ENCODE measurements at regions not wholly inside any gene's neighbourhood (a gene's known extent, or its start where the extent isn't known, plus 50 kb on each side); places are given as distances from the start of the nearest gene placed in this dataset.

DNA sequence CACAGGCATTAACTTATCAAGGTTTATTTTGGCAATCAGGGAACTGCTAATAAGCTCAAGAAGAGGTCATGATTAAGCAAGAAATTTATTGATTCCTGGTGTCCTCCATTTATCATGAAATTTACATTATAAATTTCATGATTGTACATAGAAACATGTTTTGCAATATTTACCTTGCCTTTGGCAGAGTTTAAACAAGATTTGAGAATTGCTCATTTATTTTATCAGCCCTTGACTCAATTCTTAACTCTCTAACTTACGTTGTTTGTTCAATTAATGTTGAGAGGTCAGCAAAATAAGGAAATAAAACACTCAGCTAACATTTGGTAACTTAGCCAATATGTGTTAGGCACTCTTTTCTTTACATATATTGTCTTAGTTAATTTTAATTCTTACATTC is 286.6 kb downstream of the SLC7A11 start:
- BruUV-seq (replicated peaks): no TSS peak
- Histone ChIP-seq H3K4me3 (replicated peaks in 1 of 3; ENCODE audit: insufficient read depth in 1 of 3, low read depth in 1 of 3, low read length in 3 of 3) (no peak overlapping the region), H3K27ac (ENCODE audit: insufficient read depth, low read depth, low read length) (no peak overlapping the region), H3K4me2 (ENCODE audit: insufficient read depth, low read length) (no peak overlapping the region), H2AFZ (ENCODE audit: low read depth, low read length) (no peak overlapping the region), H4K20me1 (replicated peaks; ENCODE audit: control insufficient read depth, extremely low read depth, insufficient read depth, low read length) (no peaks in the 10 kb centered on the region), H3K27me3 (ENCODE audit: control insufficient read depth in 2 of 2, insufficient read depth in 2 of 2, low read length in 2 of 2) (peaks cover 2 to 3% of the 10 kb centered on the region in 2 experiments), H3K4me1 (ENCODE audit: control insufficient read depth, extremely low read depth, insufficient read depth, low read length) (no peaks in the 10 kb centered on the region), H3K79me2 (ENCODE audit: control insufficient read depth, insufficient read depth, low read length) (no peaks in the 10 kb centered on the region), H3K9me1 (replicated peaks; ENCODE audit: control insufficient read depth, extremely low read depth, insufficient read depth, low read length) (no peaks in the 10 kb centered on the region), H3K9me3 (replicated peaks; ENCODE audit: control insufficient read depth, insufficient read depth, low read length) (no peaks in the 10 kb centered on the region), H3K9ac (replicated peaks; ENCODE audit: extremely low read depth, insufficient read depth, low read length) (no peak overlapping the region), H3K36me3 (ENCODE audit: control insufficient read depth in 2 of 2, extremely low read depth in 1 of 2, insufficient read depth in 2 of 2, low read length in 2 of 2) (no peaks in the 10 kb centered on the region)
- dilution Hi-C loops (cut with MboI; ENCODE audit: extremely low pct_ligation_motif_present, low sequenced_read_pairs): no loop called here
- CTCF ChIA-PET: interaction anchor here (1.3 kb wide), 1 partner anchor 25 kb away, joined by 4 read pairs; no protein-coding TSS in a partner anchor
- DNase-seq (ENCODE audit: low read depth, low spot score): no peak
- FAIRE-seq: no peak
- POLR2A ChIA-PET: no interaction called here
- intact Hi-C loops (cut with micrococcal nuclease): no loop called here
- TF ChIP-seq MYC (IDR thresholded peaks at IDR 0.05; ENCODE audit: low read depth, low read length) (no peak), JUN (IDR thresholded peaks at IDR 0.05; ENCODE audit: borderline replicate concordance, insufficient read depth, insufficient read length, low read depth) (no peak), POLR2AphosphoS5 (IDR thresholded peaks at IDR 0.05; ENCODE audit: insufficient read depth, low read depth, low read length) (no peak), POLR2A (IDR thresholded peaks at IDR 0.05; ENCODE audit: low read depth, low read length) (no peak), GATA2 (IDR thresholded peaks at IDR 0.05; ENCODE audit: insufficient read depth, insufficient read length, low read depth, low read length) (no peak), FOS (IDR thresholded peaks at IDR 0.05; ENCODE audit: borderline replicate concordance, insufficient read depth, low read length) (no peak)
- TF ChIP-seq, protein P1, sequence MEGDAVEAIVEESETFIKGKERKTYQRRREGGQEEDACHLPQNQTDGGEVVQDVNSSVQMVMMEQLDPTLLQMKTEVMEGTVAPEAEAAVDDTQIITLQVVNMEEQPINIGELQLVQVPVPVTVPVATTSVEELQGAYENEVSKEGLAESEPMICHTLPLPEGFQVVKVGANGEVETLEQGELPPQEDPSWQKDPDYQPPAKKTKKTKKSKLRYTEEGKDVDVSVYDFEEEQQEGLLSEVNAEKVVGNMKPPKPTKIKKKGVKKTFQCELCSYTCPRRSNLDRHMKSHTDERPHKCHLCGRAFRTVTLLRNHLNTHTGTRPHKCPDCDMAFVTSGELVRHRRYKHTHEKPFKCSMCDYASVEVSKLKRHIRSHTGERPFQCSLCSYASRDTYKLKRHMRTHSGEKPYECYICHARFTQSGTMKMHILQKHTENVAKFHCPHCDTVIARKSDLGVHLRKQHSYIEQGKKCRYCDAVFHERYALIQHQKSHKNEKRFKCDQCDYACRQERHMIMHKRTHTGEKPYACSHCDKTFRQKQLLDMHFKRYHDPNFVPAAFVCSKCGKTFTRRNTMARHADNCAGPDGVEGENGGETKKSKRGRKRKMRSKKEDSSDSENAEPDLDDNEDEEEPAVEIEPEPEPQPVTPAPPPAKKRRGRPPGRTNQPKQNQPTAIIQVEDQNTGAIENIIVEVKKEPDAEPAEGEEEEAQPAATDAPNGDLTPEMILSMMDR (IDR thresholded peaks at IDR 0.05; ENCODE audit: extremely low read depth in 1 of 2, insufficient read depth in 1 of 2, low read depth in 1 of 2, low read length in 2 of 2): no peak
- TF ChIP-seq, protein P2, sequence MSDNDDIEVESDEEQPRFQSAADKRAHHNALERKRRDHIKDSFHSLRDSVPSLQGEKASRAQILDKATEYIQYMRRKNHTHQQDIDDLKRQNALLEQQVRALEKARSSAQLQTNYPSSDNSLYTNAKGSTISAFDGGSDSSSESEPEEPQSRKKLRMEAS (IDR thresholded peaks at IDR 0.05; ENCODE audit: insufficient read depth, insufficient read length): no peak

Data from endothelial cell of umbilical vein (primary cell).